Panc1 (cell line): ENCODE measurements at regions not wholly inside any gene's neighbourhood (a gene's known extent, or its start where the extent isn't known, plus 50 kb on each side); places are given as distances from the start of the nearest gene placed in this dataset.

Source experiments
- ATAC-seq: fragments of 200-7000 bp; cut with Tn5 transposase; 2 replicates; pipeline ENCODE4 v1.9.1; 2020; ENCODE audit warnings: mild to moderate bottlenecking, moderate library complexity
- BruUV-seq: library from RNA; stranded (reverse); fragments of 400-500 nt; replicated peaks from 2 replicates; lab custom pipeline; 2021; lab: Mats Ljungman, UMichigan
- CTCF ChIA-PET: fragments of 300-600 bp; sonication (Branson Sonifier 250); formaldehyde crosslinking; loops from one replicate; lab custom pipeline; 2022; ENCODE audit warnings: antibody characterized with exemption; lab: Charles Lee
- POLR2A ChIA-PET: fragments of 300-600 bp; sonication (Branson Sonifier 250); formaldehyde crosslinking; loops from one replicate; lab custom pipeline; 2022; ENCODE audit warnings: antibody characterized with exemption; lab: Charles Lee
- DNase-seq: peaks from one replicate; pipeline ENCODE4 v3.0.0-alpha.2; 2010; ENCODE audit warnings: low read depth, low spot score
- H3K27ac ChIP-seq: 2 replicates; pipeline ENCODE4 v1.5.1; 2011; ENCODE audit warnings: mild to moderate bottlenecking, low read length, inconsistent platforms
- H3K27me3 ChIP-seq: fragments of 200-500 bp; sonication (Bioruptor generic); 2 replicates; pipeline ENCODE4 v1.6.0; 2014; ENCODE audit warnings: low read length, inconsistent platforms; ENCODE audit not compliant: control insufficient read depth, insufficient read depth
- H3K36me3 ChIP-seq: fragments of 200-500 bp; sonication (Bioruptor generic); 2 replicates; pipeline ENCODE4 v1.5.1; 2014; ENCODE audit warnings: inconsistent platforms, mild to moderate bottlenecking, low read length, moderate library complexity; ENCODE audit not compliant: control insufficient read depth, insufficient read depth
- H3K4me1 ChIP-seq: 2 replicates; pipeline ENCODE4 v1.5.1; 2011; ENCODE audit warnings: inconsistent platforms, mild to moderate bottlenecking, low read length, moderate library complexity; ENCODE audit not compliant: control insufficient read depth, insufficient read depth
- H3K4me3 ChIP-seq, 2 experiments: 2 replicates each; pipeline ENCODE4 v1.5.1; 2011 to 2012; ENCODE audit warnings: low read depth in 2 of 2, low read length in 2 of 2, mild to moderate bottlenecking in 2 of 2, inconsistent platforms in 1 of 2, moderate library complexity in 1 of 2
- H3K9me3 ChIP-seq: fragments of 200-500 bp; sonication (Bioruptor generic); 2 replicates; pipeline ENCODE4 v1.5.1; 2014; ENCODE audit warnings: low read depth, mild to moderate bottlenecking, inconsistent platforms, low read length, moderate library complexity; ENCODE audit not compliant: control insufficient read depth, insufficient read depth
- POLR2AphosphoS5 ChIP-seq: IDR thresholded peaks from 2 replicates; pipeline ENCODE4 v1.6.1; 2012; ENCODE audit warnings: mild to moderate bottlenecking, low read depth, low read length, moderate library complexity
- SIN3A ChIP-seq: IDR thresholded peaks from 2 replicates; pipeline ENCODE4 v1.6.1; 2012; ENCODE audit warnings: low read depth, mild to moderate bottlenecking, low read length, moderate library complexity, borderline replicate concordance; ENCODE audit not compliant: insufficient read depth
- TCF7L2 ChIP-seq: IDR thresholded peaks from 2 replicates; pipeline ENCODE4 v1.6.1; 2011; ENCODE audit warnings: mild to moderate bottlenecking, low read depth, low read length, inconsistent platforms
- in situ Hi-C: cut with HindIII; loops from 2 replicates; pipeline ENCODE4 v1.10.0; 2016; ENCODE audit warnings: low sequenced_read_pairs, low pct_unique_long_range_greater_than_20kb
- intact Hi-C: fragments of 100-400 bp; cut with micrococcal nuclease; formaldehyde crosslinking; loops from one replicate; pipeline ENCODE4 v1.10.0; 2022; ENCODE audit not compliant: unreplicated experiment
- TF ChIP-seq, protein P1 (sequence below), 2 experiments: IDR thresholded peaks; 2 replicates each; pipeline ENCODE4 v1.6.1; 2011 to 2012; ENCODE audit warnings: low read depth in 2 of 2, control low read depth in 1 of 2, low read length in 1 of 2, mild to moderate bottlenecking in 1 of 2, moderate library complexity in 1 of 2; ENCODE audit not compliant: insufficient read depth in 1 of 2
- TF ChIP-seq, protein P2 (sequence below): fragments of 450-650 bp; IDR thresholded peaks from 2 replicates; pipeline ENCODE4 v1.5.1; 2017; ENCODE audit warnings: mild to moderate bottlenecking

DNA sequence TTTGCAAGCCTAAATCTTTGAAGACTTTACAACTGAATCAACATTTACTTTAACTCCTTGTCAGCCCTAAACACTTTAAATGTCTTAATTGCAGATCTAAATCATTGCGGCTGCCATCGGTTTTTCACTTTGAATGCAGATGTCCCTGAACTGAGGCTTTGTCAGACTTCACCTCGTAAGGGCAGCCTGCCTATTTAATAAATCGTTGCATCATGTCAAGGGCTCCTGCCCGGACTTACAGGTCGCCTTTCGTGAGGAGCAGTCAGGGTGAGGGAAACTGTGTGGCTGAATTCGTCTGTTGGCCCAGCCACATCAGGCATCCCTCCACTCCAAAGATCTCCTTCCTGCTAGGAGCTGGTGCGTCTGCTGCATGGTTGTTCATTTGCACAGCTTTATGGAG is 368.2 kb upstream of the NPVF start:
- in situ Hi-C loops: no loop called here
- ChIA-PET CTCF (no interaction called here), POLR2A (no interaction called here)
- intact Hi-C loops: no loop called here
- no peaks in the 10 kb centered on the region for H3K36me3 ChIP-seq
- ATAC-seq: no peak
- no peaks in the 10 kb centered on the region for H3K9me3 ChIP-seq
- no peak overlapping the region for H3K4me3 ChIP-seq
- no peak for TF ChIP-seq TCF7L2
- TF ChIP-seq, protein P1, sequence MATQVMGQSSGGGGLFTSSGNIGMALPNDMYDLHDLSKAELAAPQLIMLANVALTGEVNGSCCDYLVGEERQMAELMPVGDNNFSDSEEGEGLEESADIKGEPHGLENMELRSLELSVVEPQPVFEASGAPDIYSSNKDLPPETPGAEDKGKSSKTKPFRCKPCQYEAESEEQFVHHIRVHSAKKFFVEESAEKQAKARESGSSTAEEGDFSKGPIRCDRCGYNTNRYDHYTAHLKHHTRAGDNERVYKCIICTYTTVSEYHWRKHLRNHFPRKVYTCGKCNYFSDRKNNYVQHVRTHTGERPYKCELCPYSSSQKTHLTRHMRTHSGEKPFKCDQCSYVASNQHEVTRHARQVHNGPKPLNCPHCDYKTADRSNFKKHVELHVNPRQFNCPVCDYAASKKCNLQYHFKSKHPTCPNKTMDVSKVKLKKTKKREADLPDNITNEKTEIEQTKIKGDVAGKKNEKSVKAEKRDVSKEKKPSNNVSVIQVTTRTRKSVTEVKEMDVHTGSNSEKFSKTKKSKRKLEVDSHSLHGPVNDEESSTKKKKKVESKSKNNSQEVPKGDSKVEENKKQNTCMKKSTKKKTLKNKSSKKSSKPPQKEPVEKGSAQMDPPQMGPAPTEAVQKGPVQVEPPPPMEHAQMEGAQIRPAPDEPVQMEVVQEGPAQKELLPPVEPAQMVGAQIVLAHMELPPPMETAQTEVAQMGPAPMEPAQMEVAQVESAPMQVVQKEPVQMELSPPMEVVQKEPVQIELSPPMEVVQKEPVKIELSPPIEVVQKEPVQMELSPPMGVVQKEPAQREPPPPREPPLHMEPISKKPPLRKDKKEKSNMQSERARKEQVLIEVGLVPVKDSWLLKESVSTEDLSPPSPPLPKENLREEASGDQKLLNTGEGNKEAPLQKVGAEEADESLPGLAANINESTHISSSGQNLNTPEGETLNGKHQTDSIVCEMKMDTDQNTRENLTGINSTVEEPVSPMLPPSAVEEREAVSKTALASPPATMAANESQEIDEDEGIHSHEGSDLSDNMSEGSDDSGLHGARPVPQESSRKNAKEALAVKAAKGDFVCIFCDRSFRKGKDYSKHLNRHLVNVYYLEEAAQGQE (IDR thresholded peaks at IDR 0.05; ENCODE audit: insufficient read depth in 1 of 2, low read depth in 2 of 2, low read length in 1 of 2): no peak
- TF ChIP-seq POLR2AphosphoS5: no peak
- TF ChIP-seq, protein P2, sequence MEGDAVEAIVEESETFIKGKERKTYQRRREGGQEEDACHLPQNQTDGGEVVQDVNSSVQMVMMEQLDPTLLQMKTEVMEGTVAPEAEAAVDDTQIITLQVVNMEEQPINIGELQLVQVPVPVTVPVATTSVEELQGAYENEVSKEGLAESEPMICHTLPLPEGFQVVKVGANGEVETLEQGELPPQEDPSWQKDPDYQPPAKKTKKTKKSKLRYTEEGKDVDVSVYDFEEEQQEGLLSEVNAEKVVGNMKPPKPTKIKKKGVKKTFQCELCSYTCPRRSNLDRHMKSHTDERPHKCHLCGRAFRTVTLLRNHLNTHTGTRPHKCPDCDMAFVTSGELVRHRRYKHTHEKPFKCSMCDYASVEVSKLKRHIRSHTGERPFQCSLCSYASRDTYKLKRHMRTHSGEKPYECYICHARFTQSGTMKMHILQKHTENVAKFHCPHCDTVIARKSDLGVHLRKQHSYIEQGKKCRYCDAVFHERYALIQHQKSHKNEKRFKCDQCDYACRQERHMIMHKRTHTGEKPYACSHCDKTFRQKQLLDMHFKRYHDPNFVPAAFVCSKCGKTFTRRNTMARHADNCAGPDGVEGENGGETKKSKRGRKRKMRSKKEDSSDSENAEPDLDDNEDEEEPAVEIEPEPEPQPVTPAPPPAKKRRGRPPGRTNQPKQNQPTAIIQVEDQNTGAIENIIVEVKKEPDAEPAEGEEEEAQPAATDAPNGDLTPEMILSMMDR: no peak
- no peak for TF ChIP-seq SIN3A
- no TSS peak for BruUV-seq
- no peak overlapping the region for H3K27ac ChIP-seq
- no peaks in the 10 kb centered on the region for H3K4me1 ChIP-seq
- peaks cover 5% of the 10 kb centered on the region for H3K27me3 ChIP-seq
- DNase-seq: no peak

DNA sequence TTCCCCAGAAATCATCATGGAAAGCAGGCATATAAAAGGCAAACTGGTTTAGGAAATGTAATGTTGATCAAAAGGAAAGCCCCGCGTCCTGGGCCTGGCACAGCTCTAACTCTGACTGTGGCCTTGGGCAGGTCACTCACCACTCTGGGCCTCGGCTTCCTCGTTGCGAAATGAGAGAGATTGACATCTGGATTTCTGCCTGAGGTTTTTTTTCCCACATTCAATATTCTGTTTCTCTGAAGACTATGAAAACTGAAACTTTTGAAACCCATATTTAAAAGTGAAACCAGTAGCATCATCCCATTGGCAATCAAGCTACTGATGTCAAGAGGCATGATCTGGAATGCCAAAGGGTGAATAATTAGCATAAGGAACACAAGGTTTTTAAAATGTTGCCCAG is 369.7 kb upstream of the NPVF start:
- H3K36me3 ChIP-seq: no peaks in the 10 kb centered on the region
- in situ Hi-C loops (no loop called here), intact Hi-C loops (no loop called here)
- BruUV-seq: no TSS peak
- no peak for DNase-seq
- CTCF ChIA-PET: no interaction called here
- no peak for ATAC-seq
- POLR2A ChIA-PET: no interaction called here
- TF ChIP-seq, protein P2: no peak
- no peak overlapping the region for H3K27ac ChIP-seq
- H3K9me3 ChIP-seq: no peaks in the 10 kb centered on the region
- H3K4me1 ChIP-seq: no peaks in the 10 kb centered on the region; the same call in 1 of the 2 replicates
- H3K27me3 ChIP-seq: peaks cover 10% of the 10 kb centered on the region
- H3K4me3 ChIP-seq: no peak overlapping the region

DNA sequence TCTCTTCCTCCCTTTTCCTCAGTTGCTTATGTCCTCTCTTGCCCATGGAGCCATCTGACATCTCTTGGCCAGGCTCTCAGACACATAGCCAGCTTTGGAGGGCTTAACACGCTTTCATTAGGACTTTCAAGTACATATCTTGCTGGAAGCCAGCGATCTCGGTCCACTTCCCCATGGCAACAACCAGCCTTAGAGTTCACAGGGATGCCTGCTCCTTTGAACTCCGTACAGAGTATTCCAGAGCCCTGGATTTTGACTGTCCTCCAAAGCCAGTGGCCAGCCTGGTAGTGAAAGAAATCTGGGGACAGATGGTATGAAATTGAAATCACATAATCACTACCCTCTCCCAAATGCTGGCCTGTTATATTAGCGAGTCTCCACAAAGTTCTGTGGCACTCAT is 370.5 kb upstream of the NPVF start:
- H3K4me1 ChIP-seq: no peaks in the 10 kb centered on the region; the same call in 1 of the 2 replicates
- intact Hi-C loops (no loop called here), in situ Hi-C loops (no loop called here)
- no peaks in the 10 kb centered on the region for H3K36me3 ChIP-seq
- H3K9me3 ChIP-seq: no peaks in the 10 kb centered on the region
- no TSS peak for BruUV-seq
- ATAC-seq (no peak), DNase-seq (no peak)
- peaks cover 10% of the 10 kb centered on the region for H3K27me3 ChIP-seq
- ChIA-PET CTCF (no interaction called here), POLR2A (no interaction called here)
- no peak overlapping the region for H3K4me3 ChIP-seq
- no peak overlapping the region for H3K27ac ChIP-seq
- no peak for TF ChIP-seq TCF7L2
- TF ChIP-seq SIN3A: no peak
- TF ChIP-seq, protein P2: no peak
- TF ChIP-seq, protein P1 (IDR thresholded peaks at IDR 0.05; ENCODE audit: insufficient read depth in 1 of 2, low read depth in 2 of 2, low read length in 1 of 2): no peak
- TF ChIP-seq POLR2AphosphoS5: no peak
